Muscle layer of duodenum (tissue), 2 donors: ENCODE measurements at regions not wholly inside any gene's neighbourhood (a gene's known extent, or its start where the extent isn't known, plus 50 kb on each side); places are given as distances from the start of the nearest gene placed in this dataset.

ENCODE experiments used
- H3K27ac ChIP-seq: one replicate; pipeline ENCODE4 v1.7.0; 2013; ENCODE audit warnings: mild to moderate bottlenecking, low read length
- H3K27me3 ChIP-seq: one replicate; pipeline ENCODE4 v1.7.0; 2013; ENCODE audit warnings: low read depth, mild to moderate bottlenecking, control low read depth, low read length
- H3K36me3 ChIP-seq, 2 donors: one replicate each; pipeline ENCODE4 v1.7.0; 2013; ENCODE audit warnings: low read length in 2 of 2, control low read depth in 1 of 2, mild to moderate bottlenecking in 1 of 2; ENCODE audit not compliant: insufficient read depth in 2 of 2, control insufficient read depth in 1 of 2
- H3K4me1 ChIP-seq, 2 donors: one replicate each; pipeline ENCODE4 v1.7.0; 2013; ENCODE audit warnings: low read length in 2 of 2, mild to moderate bottlenecking in 2 of 2, control low read depth in 1 of 2, moderate library complexity in 1 of 2; ENCODE audit not compliant: insufficient read depth in 2 of 2, control insufficient read depth in 1 of 2
- H3K4me3 ChIP-seq, 2 donors: one replicate each; pipeline ENCODE4 v1.7.0; 2013; ENCODE audit warnings: low read length in 2 of 2, low read depth in 1 of 2, mild to moderate bottlenecking in 1 of 2
- H3K9me3 ChIP-seq, 2 donors: one replicate each; pipeline ENCODE4 v1.7.0; 2013; ENCODE audit warnings: low read length in 2 of 2, control low read depth in 1 of 2, mild to moderate bottlenecking in 1 of 2; ENCODE audit not compliant: control insufficient read depth in 1 of 2
- donor health status: healthy.

GRCh38 chr4:17323554-17324385 is 188.1 kb downstream of the QDPR start:
- Histone ChIP-seq H3K9me3 (no peaks in the 10 kb centered on the region), H3K27me3 (no peaks in the 10 kb centered on the region), H3K4me1 (no peaks in the 10 kb centered on the region), H3K27ac (no peak overlapping the region), H3K36me3 (no peaks in the 10 kb centered on the region), H3K4me3 (no peak overlapping the region)

- H3K27ac ChIP-seq: no peak overlapping the region
- no peaks in the 10 kb centered on the region for H3K9me3 ChIP-seq
- H3K4me1 ChIP-seq: no peaks in the 10 kb centered on the region
- no peak overlapping the region for H3K4me3 ChIP-seq
- no peaks in the 10 kb centered on the region for H3K27me3 ChIP-seq
- no peaks in the 10 kb centered on the region for H3K36me3 ChIP-seq
Observed at GRCh38 chr4:17322514-17322913, 189.4 kb downstream of the QDPR start.

GRCh38 chr4:17320046-17320445 is 191.8 kb downstream of the QDPR start:
- Histone ChIP-seq H3K36me3 (no peaks in the 10 kb centered on the region), H3K27me3 (no peaks in the 10 kb centered on the region), H3K4me1 (no peaks in the 10 kb centered on the region), H3K4me3 (no peak overlapping the region), H3K27ac (no peak overlapping the region), H3K9me3 (no peaks in the 10 kb centered on the region)

GRCh38 chr4:17317526-17317925 is 194.4 kb downstream of the QDPR start:
- Histone ChIP-seq H3K27ac (no peak overlapping the region), H3K9me3 (no peaks in the 10 kb centered on the region)

GRCh38 chr4:17316566-17316965 is 195.3 kb downstream of the QDPR start:
- Histone ChIP-seq H3K27ac (no peak overlapping the region), H3K27me3 (no peaks in the 10 kb centered on the region), H3K4me1 (no peaks in the 10 kb centered on the region), H3K36me3 (no peaks in the 10 kb centered on the region), H3K9me3 (no peaks in the 10 kb centered on the region), H3K4me3 (no peak overlapping the region)

More at GRCh38 chr4:17317526-17317925, 194.4 kb downstream of the QDPR start:
- no peak overlapping the region for H3K4me3 ChIP-seq
- no peaks in the 10 kb centered on the region for H3K27me3 ChIP-seq
- no peaks in the 10 kb centered on the region for H3K4me1 ChIP-seq
- no peaks in the 10 kb centered on the region for H3K36me3 ChIP-seq

- Histone ChIP-seq H3K27ac (no peak overlapping the region), H3K9me3 (no peaks in the 10 kb centered on the region), H3K27me3 (no peaks in the 10 kb centered on the region), H3K4me3 (no peak overlapping the region), H3K36me3 (no peaks in the 10 kb centered on the region), H3K4me1 (no peaks in the 10 kb centered on the region)
Observed at GRCh38 chr4:17315459-17315858, 196.4 kb downstream of the QDPR start.

GRCh38 chr4:17313194-17313593 is 198.7 kb downstream of the QDPR start:
- H3K4me1 ChIP-seq: no peaks in the 10 kb centered on the region
- no peaks in the 10 kb centered on the region for H3K27me3 ChIP-seq
- no peaks in the 10 kb centered on the region for H3K36me3 ChIP-seq
- H3K9me3 ChIP-seq: no peaks in the 10 kb centered on the region
- H3K27ac ChIP-seq: no peak overlapping the region
- H3K4me3 ChIP-seq: no peak overlapping the region

- H3K4me3 ChIP-seq: no peak overlapping the region
- H3K27ac ChIP-seq: no peak overlapping the region
- no peaks in the 10 kb centered on the region for H3K27me3 ChIP-seq
- no peaks in the 10 kb centered on the region for H3K4me1 ChIP-seq
- H3K36me3 ChIP-seq: no peaks in the 10 kb centered on the region
- H3K9me3 ChIP-seq: no peaks in the 10 kb centered on the region
Observed at GRCh38 chr4:17310269-17310652, 201.6 kb downstream of the QDPR start.

GRCh38 chr4:17309567-17310268 is 202.2 kb downstream of the QDPR start:
- H3K27me3 ChIP-seq: no peaks in the 10 kb centered on the region
- H3K9me3 ChIP-seq: no peaks in the 10 kb centered on the region
- no peak overlapping the region for H3K27ac ChIP-seq
- H3K4me3 ChIP-seq: no peak overlapping the region
- no peaks in the 10 kb centered on the region for H3K4me1 ChIP-seq
- no peaks in the 10 kb centered on the region for H3K36me3 ChIP-seq

GRCh38 chr4:17301869-17302268 is 210.0 kb downstream of the QDPR start:
- Histone ChIP-seq H3K4me1 (no peaks in the 10 kb centered on the region), H3K4me3 (no peak overlapping the region), H3K27me3 (no peaks in the 10 kb centered on the region), H3K36me3 (no peaks in the 10 kb centered on the region), H3K9me3 (no peaks in the 10 kb centered on the region), H3K27ac (no peak overlapping the region)

- H3K27ac ChIP-seq: no peak overlapping the region
- H3K9me3 ChIP-seq: no peaks in the 10 kb centered on the region
- H3K36me3 ChIP-seq: no peaks in the 10 kb centered on the region
- no peaks in the 10 kb centered on the region for H3K27me3 ChIP-seq
- no peaks in the 10 kb centered on the region for H3K4me1 ChIP-seq
- no peak overlapping the region for H3K4me3 ChIP-seq
Observed at GRCh38 chr4:17301266-17301665, 210.6 kb downstream of the QDPR start.
